Dermis microvascular lymphatic vessel endothelial cell (primary cell): ENCODE measurements at regions not wholly inside any gene's neighbourhood (a gene's known extent, or its start where the extent isn't known, plus 50 kb on each side); places are given as distances from the start of the nearest gene placed in this dataset.
"Not testable (repeated sequence)": the region's sequence is repeated elsewhere in the genome, so short reads cannot be mapped to it uniquely, and the experiment has no call there.

ENCODE experiments used
- DNase-seq, 2 donors: peaks; one replicate each; pipeline versions ENCODE4 v3.0.0 to v3.0.0-alpha.2; 2010; ENCODE audit warnings: low read depth in 2 of 2

GRCh38 chr13:30520571-30520970, 54.8 kb upstream of the HMGB1 start:
- DNase-seq, result no peak

GRCh38 chr13:30523211-30523610, 57.5 kb upstream of the HMGB1 start:
- no peak for DNase-seq

GRCh38 chr13:30523817-30524216, 58.1 kb upstream of the HMGB1 start:
- not testable (repeated sequence) for DNase-seq

- not testable (repeated sequence) for DNase-seq
Measured at GRCh38 chr13:30525212-30525611, 59.5 kb upstream of the HMGB1 start.

- DNase-seq, result no peak
Measured at GRCh38 chr13:30526612-30527495, 61.1 kb upstream of the HMGB1 start.

- DNase-seq, result no peak
Measured at GRCh38 chr13:30529085-30529834, 63.5 kb upstream of the HMGB1 start.

- DNase-seq, result no peak
Measured at GRCh38 chr13:30535046-30535445, 69.3 kb upstream of the HMGB1 start.

- DNase-seq, result no peak
Measured at GRCh38 chr13:30545320-30545719, 72.4 kb upstream of the USPL1 start.

GRCh38 chr13:30548046-30548445, 69.7 kb upstream of the USPL1 start:
- DNase-seq, result not testable (repeated sequence)

- peak in 1 of 2 donors; percentile 34 for DNase-seq
Measured at GRCh38 chr13:30551189-30551588, 66.5 kb upstream of the USPL1 start.

GRCh38 chr13:30552567-30552966, 65.2 kb upstream of the USPL1 start:
- DNase-seq, result no peak

- DNase-seq, result no peak
Measured at GRCh38 chr13:30559274-30559673, 58.4 kb upstream of the USPL1 start.

GRCh38 chr13:30560212-30560611, 57.5 kb upstream of the USPL1 start:
- DNase-seq, result no peak

- no peak for DNase-seq
Measured at GRCh38 chr13:30561511-30561910, 56.2 kb upstream of the USPL1 start.

- DNase-seq, result no peak
Measured at GRCh38 chr13:30564489-30564888, 53.2 kb upstream of the USPL1 start.

- no peak for DNase-seq
Measured at GRCh38 chr13:30565658-30566057, 52.1 kb upstream of the USPL1 start.

GRCh38 chr13:30567072-30567471, 50.6 kb upstream of the USPL1 start:
- no peak for DNase-seq
